ENCODE measurements at regions not wholly inside any gene's neighbourhood (a gene's known extent, or its start where the extent isn't known, plus 50 kb on each side); places are given as distances from the start of the nearest gene placed in this dataset.

DNA sequence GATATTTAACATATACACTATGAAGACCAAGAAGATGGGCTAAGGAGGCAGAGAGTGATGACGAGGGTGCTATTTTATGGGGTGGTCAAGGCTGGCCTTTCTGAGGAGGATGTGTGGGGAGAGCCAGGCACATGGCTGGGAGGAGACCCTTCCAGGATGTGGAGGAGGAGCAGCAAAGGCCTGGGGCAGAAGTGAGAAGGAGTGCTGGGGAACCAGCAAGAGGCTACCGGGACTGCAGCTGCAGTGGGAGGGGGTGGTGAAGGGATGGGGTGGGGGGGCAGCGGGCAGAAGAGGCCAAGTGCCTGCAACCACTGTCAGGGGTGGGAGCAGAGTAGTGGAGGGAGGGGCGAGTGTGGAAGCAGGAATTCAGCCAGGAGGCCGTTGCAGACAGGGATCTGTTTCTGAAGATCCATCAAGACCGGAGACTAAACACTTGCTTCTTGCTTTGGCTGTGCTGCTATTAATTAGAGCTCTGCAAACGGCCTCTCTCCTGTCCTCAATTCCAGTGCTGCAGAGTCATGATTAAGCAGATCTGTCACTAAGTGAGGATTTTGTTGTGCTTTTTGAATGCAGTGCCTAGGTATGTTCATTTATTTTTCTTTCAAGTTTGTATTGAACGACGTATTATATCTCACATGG is 89.9 kb downstream of the IER5 start:
- TF ChIP-seq, protein P1, sequence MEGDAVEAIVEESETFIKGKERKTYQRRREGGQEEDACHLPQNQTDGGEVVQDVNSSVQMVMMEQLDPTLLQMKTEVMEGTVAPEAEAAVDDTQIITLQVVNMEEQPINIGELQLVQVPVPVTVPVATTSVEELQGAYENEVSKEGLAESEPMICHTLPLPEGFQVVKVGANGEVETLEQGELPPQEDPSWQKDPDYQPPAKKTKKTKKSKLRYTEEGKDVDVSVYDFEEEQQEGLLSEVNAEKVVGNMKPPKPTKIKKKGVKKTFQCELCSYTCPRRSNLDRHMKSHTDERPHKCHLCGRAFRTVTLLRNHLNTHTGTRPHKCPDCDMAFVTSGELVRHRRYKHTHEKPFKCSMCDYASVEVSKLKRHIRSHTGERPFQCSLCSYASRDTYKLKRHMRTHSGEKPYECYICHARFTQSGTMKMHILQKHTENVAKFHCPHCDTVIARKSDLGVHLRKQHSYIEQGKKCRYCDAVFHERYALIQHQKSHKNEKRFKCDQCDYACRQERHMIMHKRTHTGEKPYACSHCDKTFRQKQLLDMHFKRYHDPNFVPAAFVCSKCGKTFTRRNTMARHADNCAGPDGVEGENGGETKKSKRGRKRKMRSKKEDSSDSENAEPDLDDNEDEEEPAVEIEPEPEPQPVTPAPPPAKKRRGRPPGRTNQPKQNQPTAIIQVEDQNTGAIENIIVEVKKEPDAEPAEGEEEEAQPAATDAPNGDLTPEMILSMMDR (IDR thresholded peaks at IDR 0.05) = no peak
- TF ChIP-seq POLR2A (IDR thresholded peaks at IDR 0.05) = no peak

Measured in thyroid gland (tissue), 4 donors.